GM12878 (cell line): ENCODE measurements at regions not wholly inside any gene's neighbourhood (a gene's known extent, or its start where the extent isn't known, plus 50 kb on each side); places are given as distances from the start of the nearest gene placed in this dataset.

Experiments
- CTCF ChIP-seq, 3 experiments: IDR thresholded peaks in 2 of 3; conservative IDR thresholded peaks in 1 of 3; 2 replicates each; pipeline ENCODE4 v1.5.1; 2011; ENCODE audit warnings: low read depth in 3 of 3, low read length in 3 of 3, mild to moderate bottlenecking in 3 of 3, control low read depth in 2 of 3, moderate library complexity in 2 of 3, inconsistent platforms in 1 of 3, mixed read lengths in 1 of 3; ENCODE audit not compliant: control insufficient read depth in 2 of 3, insufficient read depth in 1 of 3; ENCODE audit errors: extremely low read depth in 1 of 3
- EP300 ChIP-seq, 2 experiments: fragments of 150-350 bp in 1 of 2; IDR thresholded peaks; 2 replicates each; pipeline ENCODE4 v1.6.1; 2011 to 2012; ENCODE audit warnings: low read depth in 2 of 2, low read length in 2 of 2, borderline replicate concordance in 1 of 2, improper control_type of control experiment in 1 of 2, inconsistent platforms in 1 of 2; ENCODE audit not compliant: control insufficient read depth in 1 of 2
- FOXK2 ChIP-seq: fragments of 450-650 bp; IDR thresholded peaks from 2 replicates; pipeline ENCODE4 v1.6.1; 2017; ENCODE audit warnings: mild to moderate bottlenecking, moderate library complexity
- GABPA ChIP-seq: IDR thresholded peaks from 2 replicates; pipeline ENCODE4 v1.6.1; 2014; ENCODE audit warnings: antibody characterized with exemption, low read depth, mild to moderate bottlenecking, inconsistent platforms
- HDGF ChIP-seq: fragments of 450-650 bp; IDR thresholded peaks from 2 replicates; pipeline ENCODE4 v1.6.1; 2016; ENCODE audit warnings: antibody characterized with exemption
- MXI1 ChIP-seq: fragments of 150-350 bp; IDR thresholded peaks from 2 replicates; pipeline ENCODE4 v1.6.1; 2011; ENCODE audit warnings: low read depth, mild to moderate bottlenecking, inconsistent platforms, low read length, improper control_type of control experiment
- RB1 ChIP-seq: fragments of 450-650 bp; formaldehyde crosslinking; IDR thresholded peaks from 2 replicates; pipeline ENCODE4 v1.6.1; 2017; ENCODE audit warnings: mild to moderate bottlenecking, borderline replicate concordance
- SP1 ChIP-seq: IDR thresholded peaks from one replicate; pipeline ENCODE4 v1.6.1; 2011; ENCODE audit warnings: low read depth, low read length
- TCF12 ChIP-seq: IDR thresholded peaks from 2 replicates; pipeline ENCODE4 v1.6.1; 2011; ENCODE audit warnings: low read depth, mild to moderate bottlenecking, low read length
- ZBTB33 ChIP-seq: fragments of 450-650 bp; IDR thresholded peaks from 2 replicates; pipeline ENCODE4 v1.6.1; 2017; ENCODE audit warnings: mild to moderate bottlenecking

GRCh38 chr2:8389431-8390108, 292.3 kb upstream of the ID2 start:
- TF ChIP-seq HDGF (no peak), EP300 (IDR thresholded peaks at IDR 0.05; ENCODE audit: borderline replicate concordance in 1 of 2, control insufficient read depth in 1 of 2, low read depth in 2 of 2, low read length in 2 of 2) (no peak), FOXK2 (no peak), GABPA (no peak), RB1 (no peak), TCF12 (no peak), SP1 (no peak), ZBTB33 (no peak), CTCF (IDR thresholded peaks at IDR 0.05 in 2 of 3, conservative IDR thresholded peaks at IDR 0.05 in 1 of 3; ENCODE audit: control insufficient read depth in 2 of 3, extremely low read depth in 1 of 3, insufficient read depth in 1 of 3, low read depth in 3 of 3, low read length in 3 of 3) (no peak), MXI1 (no peak)
